CD4-positive, alpha-beta T cell treated with Interleukin-15 for 1 hour (primary cell): ENCODE measurements at regions not wholly inside any gene's neighbourhood (a gene's known extent, or its start where the extent isn't known, plus 50 kb on each side); places are given as distances from the start of the nearest gene placed in this dataset.

Experiments
- DNase-seq: peaks from one replicate; pipeline ENCODE4 v3.0.0-alpha.2; 2020

DNA sequence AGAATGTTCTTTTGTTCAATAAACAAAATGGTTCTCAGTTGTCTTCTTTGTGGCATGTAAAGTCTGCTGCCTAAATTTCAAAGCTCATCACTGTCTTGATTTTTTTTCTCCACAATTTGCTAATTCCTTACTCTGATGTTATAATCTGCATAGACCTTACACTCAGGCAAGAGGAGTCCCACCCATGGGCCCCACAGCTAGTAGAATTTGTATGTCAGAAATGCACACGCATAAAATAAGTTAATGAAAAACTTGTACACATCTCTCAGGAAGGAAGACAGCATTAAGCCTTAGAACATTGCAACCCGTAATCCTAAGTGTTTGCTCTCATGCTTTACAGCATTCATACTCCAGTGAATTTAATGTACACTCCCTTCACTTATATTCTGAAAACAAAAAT, 280.8 kb downstream of the ATXN7L3B start:
- DNase-seq: no peak

- no peak for DNase-seq
Measured at GRCh38 chr12:74820324-74820723, 282.7 kb downstream of the ATXN7L3B start.

DNA sequence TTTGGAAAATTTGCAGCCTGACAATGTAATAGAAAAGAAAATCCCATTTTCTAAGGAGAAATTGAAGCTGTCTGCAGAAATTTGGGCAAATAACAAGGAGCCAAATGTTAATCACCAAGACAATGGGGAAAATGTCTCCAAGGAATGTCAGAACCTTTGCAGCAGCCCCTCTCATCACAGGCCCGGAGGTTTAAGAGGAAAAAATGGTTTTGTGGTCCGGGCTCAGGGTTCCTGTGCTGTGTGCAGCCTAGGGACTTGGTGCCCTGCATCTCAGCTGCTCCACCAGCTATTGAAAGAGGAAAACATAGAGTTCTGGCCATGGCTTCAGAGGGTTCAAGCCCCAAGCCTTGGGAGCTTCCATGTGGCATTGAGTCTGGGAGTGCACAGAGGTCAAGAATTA, 298.9 kb downstream of the ATXN7L3B start:
- DNase-seq: no peak

DNA sequence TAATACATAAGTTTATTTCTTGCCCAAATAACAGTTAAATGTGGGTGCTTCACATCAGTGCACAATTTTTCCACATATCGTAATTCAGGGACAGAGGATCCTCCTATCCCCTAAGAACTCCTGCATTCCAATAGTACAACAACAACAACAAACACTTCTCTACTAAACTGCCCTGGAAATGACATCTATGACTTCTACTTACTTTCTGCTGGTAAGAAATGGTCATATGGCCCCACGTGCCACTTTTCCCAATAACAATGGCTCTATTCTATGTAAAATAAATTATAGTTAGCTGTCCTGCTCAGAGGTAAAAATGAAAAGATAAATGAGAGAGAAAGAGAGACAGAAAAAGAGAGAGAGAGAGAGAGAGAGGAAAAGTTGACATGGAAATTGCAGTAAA, 308.5 kb downstream of the ATXN7L3B start:
- no peak for DNase-seq

GRCh38 chr12:74847169-74847568, 309.5 kb downstream of the ATXN7L3B start:
- DNase-seq: no peak

DNA sequence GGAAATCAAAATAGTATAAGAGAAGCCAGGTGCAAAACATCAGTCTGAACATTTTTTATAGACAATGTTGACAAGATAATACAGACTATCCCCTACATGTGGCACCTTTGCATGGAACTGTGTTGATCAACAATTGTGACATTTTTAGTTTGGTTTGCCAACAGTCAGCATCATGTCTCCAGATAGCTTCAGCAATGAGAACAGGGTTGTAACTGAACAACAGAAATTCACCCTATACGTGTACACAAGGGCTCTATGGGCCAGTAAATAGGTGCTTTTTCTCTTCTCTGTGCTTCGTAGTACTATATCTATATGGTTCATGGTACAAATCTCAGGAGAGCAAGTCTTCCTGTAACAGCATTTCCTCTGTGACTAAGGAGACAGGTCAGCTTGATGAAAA, 310.4 kb downstream of the ATXN7L3B start:
- DNase-seq: no peak

DNA sequence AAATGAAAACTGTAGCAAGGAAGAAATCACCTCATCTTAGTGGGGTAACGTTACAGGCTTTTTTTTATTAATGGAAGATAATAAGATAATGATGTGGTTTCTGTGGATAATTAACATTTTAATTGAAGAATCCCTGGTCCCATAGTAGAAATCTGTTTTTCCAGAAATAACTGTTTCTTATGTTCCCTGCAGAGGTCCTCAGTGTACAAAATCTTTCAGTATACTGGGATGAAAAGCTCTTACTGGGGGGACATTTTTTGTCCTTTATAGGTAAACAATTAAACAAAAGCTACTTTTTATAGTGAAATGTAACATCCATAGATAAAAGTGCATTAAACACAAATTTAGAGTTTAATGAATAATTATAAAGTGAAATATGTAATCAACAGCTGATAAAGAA, 312.2 kb downstream of the ATXN7L3B start:
- DNase-seq: no peak

- no peak for DNase-seq
Measured at GRCh38 chr12:74871817-74872216, 334.2 kb downstream of the ATXN7L3B start.

GRCh38 chr12:74885775-74886174, 323.9 kb downstream of the KCNC2 start:
- no peak for DNase-seq

- no peak for DNase-seq
Measured at GRCh38 chr12:74889073-74889472, 320.6 kb downstream of the KCNC2 start.

DNA sequence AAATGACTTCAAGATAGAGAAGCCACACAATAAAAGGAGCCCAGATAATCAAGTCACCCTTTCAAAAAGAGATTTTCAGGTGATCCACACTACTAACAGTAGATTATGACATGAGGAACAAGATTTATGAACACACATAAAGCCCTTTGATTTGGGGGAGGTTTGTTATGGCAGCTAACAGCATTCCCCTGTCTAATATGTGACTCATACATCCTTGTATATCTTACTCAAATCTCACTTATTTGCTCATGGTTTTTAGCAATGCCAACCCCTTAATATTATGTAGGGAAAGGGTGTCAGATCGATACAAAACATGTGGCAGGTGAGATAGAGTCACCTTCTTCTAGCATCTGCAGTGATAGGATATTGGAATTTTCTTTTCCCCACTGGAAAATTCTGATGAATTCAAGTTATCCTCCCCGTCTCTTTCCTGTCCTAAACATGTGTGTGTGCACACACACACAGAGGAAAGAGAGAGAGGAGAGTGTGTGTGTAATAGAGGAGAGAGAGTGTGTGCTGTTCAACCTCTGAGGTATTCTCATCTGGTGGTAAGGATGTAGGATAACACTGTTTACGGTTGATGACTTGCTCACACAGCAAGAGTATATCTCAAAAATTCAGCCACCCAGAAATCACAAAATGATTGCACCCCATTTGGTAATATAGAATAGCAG, 319.9 kb downstream of the KCNC2 start:
- DNase-seq: no peak

- no peak for DNase-seq
Measured at GRCh38 chr12:74890237-74890599, 319.4 kb downstream of the KCNC2 start.

- DNase-seq: no peak
Measured at GRCh38 chr12:74891083-74891668, 318.5 kb downstream of the KCNC2 start.

DNA sequence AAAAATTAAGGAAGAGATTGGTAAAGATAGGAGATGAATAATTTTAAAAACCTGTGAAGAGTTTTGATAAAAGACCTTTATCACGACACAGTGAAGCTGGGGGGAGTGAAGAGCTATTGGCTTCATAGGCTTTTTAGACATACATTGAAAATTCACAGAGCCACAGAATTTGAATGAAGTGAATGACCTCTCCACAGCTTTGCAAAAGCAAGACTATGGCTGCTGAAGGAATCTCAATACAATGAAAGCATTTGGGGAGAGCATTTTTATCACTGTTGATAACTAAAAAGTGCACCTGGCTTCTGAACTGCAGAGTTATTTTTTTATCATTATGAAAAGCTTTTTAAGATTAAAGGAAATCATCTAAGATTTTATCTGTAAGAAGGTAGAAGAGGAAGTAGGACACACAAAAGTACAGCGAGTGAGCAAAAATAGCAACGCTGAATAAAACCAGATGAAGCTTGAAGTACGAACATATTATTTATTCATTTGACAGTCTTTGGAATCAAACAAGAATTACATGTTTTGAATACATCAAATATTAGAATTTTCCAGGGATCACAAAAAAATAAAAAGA, 317.5 kb downstream of the KCNC2 start:
- no peak for DNase-seq

DNA sequence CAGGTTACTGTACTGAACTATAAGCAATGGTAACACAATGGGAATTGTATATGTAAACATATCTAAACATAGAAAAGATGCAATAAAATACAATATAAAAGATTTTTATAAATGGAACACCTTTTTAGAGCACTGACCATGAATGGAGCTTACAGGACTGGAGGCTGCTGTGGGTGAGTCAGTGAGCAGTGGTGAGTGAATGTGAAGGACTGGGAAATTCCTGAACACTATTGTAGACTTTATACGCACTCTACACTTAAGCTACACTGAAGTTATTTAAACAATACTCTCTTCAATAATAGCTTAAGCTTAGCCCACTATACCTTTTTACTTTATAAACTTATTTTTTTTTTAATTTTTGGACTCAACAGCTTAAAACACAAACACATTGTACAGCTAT, 313.5 kb downstream of the KCNC2 start:
- no peak for DNase-seq

DNA sequence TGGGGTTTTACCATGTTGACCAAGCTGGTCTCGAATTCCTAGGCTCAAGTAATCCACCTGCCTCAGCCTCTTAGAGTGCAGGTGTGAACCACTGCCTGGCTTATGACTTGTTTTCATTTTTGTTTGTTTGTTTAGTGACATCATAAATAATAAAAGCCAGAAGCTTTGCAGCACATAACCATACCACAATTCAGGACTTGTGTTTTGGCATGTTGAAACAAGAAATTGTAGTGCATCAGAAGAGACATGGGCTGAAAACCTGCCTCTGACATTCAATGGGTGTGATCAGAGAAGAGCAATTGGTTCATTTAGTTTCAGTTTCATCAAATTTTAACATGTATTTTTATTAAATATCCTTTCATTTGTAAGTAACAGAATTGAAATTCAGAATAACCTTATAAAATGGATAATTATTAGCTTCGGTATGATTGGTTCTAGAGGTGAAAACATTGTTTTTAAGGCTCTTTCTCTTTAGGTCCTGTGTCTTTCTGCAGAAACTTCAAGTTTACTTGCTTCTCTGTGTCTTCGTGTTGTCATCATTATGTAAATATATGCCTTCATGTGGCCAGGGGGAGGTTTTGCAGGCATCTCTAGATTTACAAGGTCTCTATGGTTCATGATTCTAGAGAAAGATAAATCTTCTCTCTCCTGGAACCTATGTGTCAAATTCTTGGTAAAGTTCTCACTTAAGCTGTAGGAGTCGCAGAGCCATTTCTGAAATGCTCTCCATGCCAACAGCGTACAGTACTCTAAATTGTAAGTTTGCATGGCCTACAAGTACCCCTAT, 312.0 kb downstream of the KCNC2 start:
- DNase-seq: no peak

GRCh38 chr12:74899031-74899829, 310.4 kb downstream of the KCNC2 start:
- DNase-seq: no peak

DNA sequence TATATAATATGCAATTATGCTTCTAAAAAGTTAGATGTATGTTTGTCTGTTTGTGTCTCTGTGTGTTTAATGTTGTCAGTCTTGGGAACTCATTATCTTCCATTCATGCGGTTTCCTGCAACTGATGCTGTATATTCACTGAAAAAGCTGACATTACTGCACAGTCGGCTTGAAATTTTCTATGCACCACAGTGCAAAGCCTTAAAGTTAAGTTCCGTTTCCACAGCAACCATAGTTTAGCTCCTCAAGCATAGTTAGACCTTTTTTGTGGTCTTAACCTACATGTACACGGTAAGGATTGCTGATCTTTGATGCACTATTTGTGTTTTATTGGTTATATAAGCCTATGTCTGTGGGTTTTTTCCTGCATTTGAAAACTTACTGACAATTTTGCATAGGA, 309.4 kb downstream of the KCNC2 start:
- no peak for DNase-seq

- no peak for DNase-seq
Measured at GRCh38 chr12:74903522-74903921, 306.1 kb downstream of the KCNC2 start.

GRCh38 chr12:74906224-74906623, 303.4 kb downstream of the KCNC2 start:
- no peak for DNase-seq

- no peak for DNase-seq
Measured at GRCh38 chr12:74910831-74911230, 298.8 kb downstream of the KCNC2 start.

DNA sequence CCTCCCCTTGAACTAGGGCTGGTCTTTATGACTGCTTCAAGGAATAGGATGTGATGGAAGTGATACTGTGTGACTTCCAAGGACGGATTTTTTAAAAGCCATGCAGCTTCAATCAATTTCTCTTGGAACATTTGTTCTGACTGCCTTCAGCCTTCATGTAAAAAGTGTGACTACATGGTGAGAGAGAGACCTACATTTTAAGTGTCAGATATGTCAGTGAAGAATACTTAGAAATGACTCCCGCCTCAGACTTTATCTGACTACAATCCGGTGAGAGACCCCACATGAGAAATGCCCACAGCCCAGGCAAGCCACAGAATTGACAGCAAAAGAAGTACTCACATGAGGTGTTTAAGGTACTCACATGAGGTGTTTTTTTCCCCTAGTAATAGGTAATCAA, 295.3 kb downstream of the KCNC2 start:
- DNase-seq: no peak

GRCh38 chr12:74915718-74916117, 293.9 kb downstream of the KCNC2 start:
- DNase-seq: no peak
